Activated T-helper 1 cell treated with anti-CD3 and anti-CD28 coated beads, Interleukin-12 subunit alpha, Interleukin-12 subunit beta, Interleukin-2, Interleukin-4 antibody, amounts not matched to agents 30 ng/mL and 10 ng/mL and 1 ng/mL, durations not matched to agents 14 hours and 24 hours and 36 hours (primary cell): ENCODE measurements at regions not wholly inside any gene's neighbourhood (a gene's known extent, or its start where the extent isn't known, plus 50 kb on each side); places are given as distances from the start of the nearest gene placed in this dataset.

Experiments used
- DNase-seq: peaks from one replicate; pipeline ENCODE4 v3.0.0; 2021; ENCODE audit warnings: low spot score
- H3K27ac Mint-ChIP-seq: one replicate; pipeline ENCODE4 v1.8.0; 2021; ENCODE audit warnings: mild to moderate bottlenecking, mixed read lengths
- H3K27me3 Mint-ChIP-seq: one replicate; pipeline ENCODE4 v1.8.0; 2022; ENCODE audit warnings: mild to moderate bottlenecking, moderate library complexity, mixed read lengths; ENCODE audit not compliant: insufficient read depth
- H3K36me3 Mint-ChIP-seq: one replicate; pipeline ENCODE4 v1.8.0; 2021; ENCODE audit warnings: low read depth, mixed read lengths
- H3K4me1 Mint-ChIP-seq: one replicate; pipeline ENCODE4 v1.8.0; 2021; ENCODE audit warnings: low read depth, mixed read lengths
- H3K4me3 Mint-ChIP-seq: one replicate; pipeline ENCODE4 v1.8.0; 2021; ENCODE audit warnings: mild to moderate bottlenecking, moderate library complexity, mixed read lengths
- H3K9me3 Mint-ChIP-seq: one replicate; pipeline ENCODE4 v1.8.0; 2021; ENCODE audit warnings: mixed read lengths
- intact Hi-C: fragments of 100-400 bp; cut with micrococcal nuclease; formaldehyde crosslinking; loops from one replicate; pipeline ENCODE4 v1.15.1; 2024

GRCh38 chr18:78734614-78734945 is 245.0 kb upstream of the SALL3 start:
- no peak overlapping the region for H3K4me3 Mint-ChIP-seq
- H3K27me3 Mint-ChIP-seq: no peaks in the 10 kb centered on the region
- no peak for DNase-seq
- no peaks in the 10 kb centered on the region for H3K36me3 Mint-ChIP-seq
- H3K27ac Mint-ChIP-seq: no peak overlapping the region
- no peaks in the 10 kb centered on the region for H3K9me3 Mint-ChIP-seq
- intact Hi-C loops: no loop called here
- H3K4me1 Mint-ChIP-seq: no peaks in the 10 kb centered on the region

- H3K9me3 Mint-ChIP-seq: no peaks in the 10 kb centered on the region
- H3K27me3 Mint-ChIP-seq: no peaks in the 10 kb centered on the region
- intact Hi-C loops: no loop called here
- no peak overlapping the region for H3K27ac Mint-ChIP-seq
- H3K4me1 Mint-ChIP-seq: no peaks in the 10 kb centered on the region
- no peaks in the 10 kb centered on the region for H3K36me3 Mint-ChIP-seq
- no peak for DNase-seq
- no peak overlapping the region for H3K4me3 Mint-ChIP-seq
Measured at GRCh38 chr18:78735131-78736014, 244.2 kb upstream of the SALL3 start.

GRCh38 chr18:78736015-78736690 is 243.5 kb upstream of the SALL3 start:
- DNase-seq: no peak
- Mint-ChIP-seq H3K36me3 (no peaks in the 10 kb centered on the region), H3K4me3 (no peak overlapping the region), H3K9me3 (no peaks in the 10 kb centered on the region), H3K4me1 (no peaks in the 10 kb centered on the region), H3K27ac (no peak overlapping the region), H3K27me3 (no peaks in the 10 kb centered on the region)
- intact Hi-C loops: no loop called here

GRCh38 chr18:78737006-78737915 is 242.4 kb upstream of the SALL3 start:
- intact Hi-C loops: no loop called here
- no peaks in the 10 kb centered on the region for H3K9me3 Mint-ChIP-seq
- no peak overlapping the region for H3K4me3 Mint-ChIP-seq
- DNase-seq: no peak
- H3K27ac Mint-ChIP-seq: no peak overlapping the region
- no peaks in the 10 kb centered on the region for H3K36me3 Mint-ChIP-seq
- no peaks in the 10 kb centered on the region for H3K27me3 Mint-ChIP-seq
- no peaks in the 10 kb centered on the region for H3K4me1 Mint-ChIP-seq

- intact Hi-C loops: no loop called here
- no peak for DNase-seq
- H3K9me3 Mint-ChIP-seq: no peaks in the 10 kb centered on the region
- H3K4me3 Mint-ChIP-seq: no peak overlapping the region
- no peaks in the 10 kb centered on the region for H3K27me3 Mint-ChIP-seq
- no peaks in the 10 kb centered on the region for H3K36me3 Mint-ChIP-seq
- no peak overlapping the region for H3K27ac Mint-ChIP-seq
- no peaks in the 10 kb centered on the region for H3K4me1 Mint-ChIP-seq
Measured at GRCh38 chr18:78738076-78738690, 241.4 kb upstream of the SALL3 start.

- intact Hi-C loops: no loop called here
- H3K36me3 Mint-ChIP-seq: no peaks in the 10 kb centered on the region
- H3K27ac Mint-ChIP-seq: no peak overlapping the region
- no peaks in the 10 kb centered on the region for H3K27me3 Mint-ChIP-seq
- no peak overlapping the region for H3K4me3 Mint-ChIP-seq
- H3K4me1 Mint-ChIP-seq: no peaks in the 10 kb centered on the region
- no peak for DNase-seq
- no peaks in the 10 kb centered on the region for H3K9me3 Mint-ChIP-seq
Measured at GRCh38 chr18:78739115-78739514, 240.5 kb upstream of the SALL3 start.

- Mint-ChIP-seq H3K4me3 (no peak overlapping the region), H3K4me1 (no peaks in the 10 kb centered on the region), H3K27ac (no peak overlapping the region), H3K27me3 (no peaks in the 10 kb centered on the region), H3K9me3 (no peaks in the 10 kb centered on the region), H3K36me3 (no peaks in the 10 kb centered on the region)
- intact Hi-C loops: no loop called here
- DNase-seq: no peak
Measured at GRCh38 chr18:78739882-78740677, 239.5 kb upstream of the SALL3 start.

GRCh38 chr18:78740876-78741275 is 238.7 kb upstream of the SALL3 start:
- Mint-ChIP-seq H3K27me3 (no peaks in the 10 kb centered on the region), H3K4me3 (no peak overlapping the region), H3K4me1 (no peaks in the 10 kb centered on the region), H3K9me3 (no peaks in the 10 kb centered on the region), H3K36me3 (no peaks in the 10 kb centered on the region), H3K27ac (no peak overlapping the region)
- intact Hi-C loops: no loop called here
- no peak for DNase-seq

GRCh38 chr18:78741381-78742217 is 238.0 kb upstream of the SALL3 start:
- Mint-ChIP-seq H3K27ac (no peak overlapping the region), H3K27me3 (no peaks in the 10 kb centered on the region), H3K4me3 (no peak overlapping the region), H3K36me3 (no peaks in the 10 kb centered on the region), H3K4me1 (no peaks in the 10 kb centered on the region), H3K9me3 (no peaks in the 10 kb centered on the region)
- intact Hi-C loops: no loop called here
- DNase-seq: no peak

- no peak for DNase-seq
- H3K4me1 Mint-ChIP-seq: no peaks in the 10 kb centered on the region
- no peaks in the 10 kb centered on the region for H3K36me3 Mint-ChIP-seq
- no peak overlapping the region for H3K4me3 Mint-ChIP-seq
- intact Hi-C loops: no loop called here
- no peaks in the 10 kb centered on the region for H3K27me3 Mint-ChIP-seq
- H3K9me3 Mint-ChIP-seq: no peaks in the 10 kb centered on the region
- no peak overlapping the region for H3K27ac Mint-ChIP-seq
Measured at GRCh38 chr18:78742218-78742745, 237.3 kb upstream of the SALL3 start.

GRCh38 chr18:78743078-78743477 is 236.5 kb upstream of the SALL3 start:
- Mint-ChIP-seq H3K27ac (no peak overlapping the region), H3K27me3 (no peaks in the 10 kb centered on the region), H3K9me3 (no peaks in the 10 kb centered on the region), H3K4me1 (no peaks in the 10 kb centered on the region), H3K4me3 (no peak overlapping the region), H3K36me3 (no peaks in the 10 kb centered on the region)
- intact Hi-C loops: no loop called here
- no peak for DNase-seq
